A204.1 (cell line): ENCODE measurements at regions not wholly inside any gene's neighbourhood (a gene's known extent, or its start where the extent isn't known, plus 50 kb on each side); places are given as distances from the start of the nearest gene placed in this dataset.

Experiments used
- FAIRE-seq: peaks from 2 replicates; lab custom pipeline; 2012; peaks lifted over from hg19 to GRCh38; lab: Jason Lieb, UNC

DNA sequence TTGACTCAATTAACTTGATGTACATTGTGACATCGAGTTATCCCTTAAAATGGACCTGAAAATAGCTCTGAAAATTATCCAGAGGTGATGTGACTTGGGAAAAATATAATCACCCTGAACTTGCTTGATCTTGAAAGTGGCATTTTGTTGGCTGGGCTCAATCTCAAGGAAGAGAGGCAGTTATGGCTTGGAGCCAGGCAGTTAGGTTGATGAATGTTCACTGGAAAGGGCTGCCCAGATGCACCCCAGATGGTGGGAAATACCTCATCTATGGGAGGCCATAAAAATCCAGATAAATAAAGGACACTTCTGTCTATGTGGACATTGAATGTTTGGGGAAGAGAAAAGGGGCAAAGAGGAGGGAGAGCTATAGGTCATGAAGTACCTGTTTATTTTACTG, 55.7 kb upstream of the OR5AN1 start:
- no peak for FAIRE-seq

GRCh38 chr11:59295435-59295834, 63.3 kb upstream of the OR5AN1 start:
- FAIRE-seq = peak; percentile 86

DNA sequence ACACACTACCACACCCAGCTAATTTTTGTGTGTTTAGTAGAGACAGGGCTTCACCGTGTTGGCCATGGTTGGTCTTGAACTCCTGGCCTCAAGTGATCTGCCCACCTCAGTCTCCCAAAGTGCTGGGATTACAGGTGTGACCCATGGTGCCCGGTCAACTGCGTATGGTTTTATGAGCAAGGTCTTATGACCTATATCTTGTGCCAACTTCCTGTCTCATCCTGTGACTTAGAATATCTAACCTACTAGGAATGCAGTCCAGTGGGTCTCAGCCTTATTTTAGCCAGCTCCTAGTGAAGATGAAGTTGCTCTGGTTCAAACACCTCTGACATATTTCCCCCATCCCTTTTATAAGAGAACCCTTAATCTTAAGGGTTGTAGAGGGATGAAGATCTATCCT, 66.1 kb upstream of the OR5AN1 start:
- FAIRE-seq = no peak

- no peak for FAIRE-seq
These were observed 67.5 kb upstream of the OR5AN1 start for GRCh38 chr11:59291228-59291627.

DNA sequence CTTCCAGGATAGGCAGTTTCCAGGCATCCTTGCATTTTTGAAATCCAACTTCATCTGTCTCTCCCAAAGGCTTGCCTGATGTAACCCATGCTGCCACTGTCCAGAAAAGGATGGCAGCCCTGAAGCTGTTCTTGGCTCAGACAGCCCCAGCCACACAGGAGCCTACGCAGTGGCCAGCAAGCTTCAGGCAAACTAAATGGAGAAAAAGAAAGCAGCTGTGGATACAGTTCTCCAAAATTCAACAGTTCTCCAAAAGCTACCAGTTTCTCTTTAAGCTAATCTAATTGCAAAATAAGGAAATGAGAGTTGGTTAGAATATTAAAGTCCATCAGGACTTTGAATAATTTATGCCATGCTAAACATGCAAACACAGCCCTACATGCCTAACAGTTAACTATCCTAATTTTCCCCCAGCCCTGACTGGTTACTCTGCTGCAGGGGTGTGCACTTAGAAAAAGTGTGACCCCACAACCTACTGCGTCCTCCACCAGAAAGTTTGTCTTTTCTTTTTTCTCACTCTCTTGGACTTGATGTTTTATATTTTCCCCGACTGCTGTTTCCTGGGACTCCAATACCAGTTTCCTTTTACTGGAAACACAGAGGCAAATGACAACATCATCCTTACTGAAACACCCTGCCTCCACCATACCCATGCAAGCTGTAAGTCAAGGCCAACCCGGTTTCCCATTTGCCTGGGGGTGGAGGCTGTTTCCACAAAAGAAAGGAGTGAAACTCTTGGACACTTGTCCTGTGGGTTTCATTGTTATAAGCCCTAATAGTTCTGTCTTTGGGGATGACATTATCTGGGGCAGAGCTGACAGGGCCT, 69.1 kb upstream of the OR5AN1 start:
- FAIRE-seq = no peak

GRCh38 chr11:59285716-59286260, 72.9 kb upstream of the OR5AN1 start:
- FAIRE-seq = no peak

DNA sequence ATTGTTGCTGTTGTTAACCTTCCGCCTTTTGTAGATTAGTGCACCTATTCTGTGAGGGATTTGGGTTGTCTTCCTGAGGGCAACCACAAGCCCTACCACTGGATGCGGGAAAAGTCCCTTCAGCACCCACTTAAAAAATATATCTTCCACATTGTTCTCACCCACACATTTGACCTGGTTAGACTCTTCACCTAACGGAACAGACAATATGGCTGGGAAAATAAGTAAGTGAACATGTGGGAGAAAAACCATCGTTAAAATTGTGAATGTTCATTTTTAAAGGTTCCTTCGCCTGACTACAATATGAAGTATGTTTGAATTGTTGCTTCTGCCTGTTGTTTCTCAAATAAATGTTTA, 72.0 kb upstream of the MPEG1 start:
- FAIRE-seq = no peak

DNA sequence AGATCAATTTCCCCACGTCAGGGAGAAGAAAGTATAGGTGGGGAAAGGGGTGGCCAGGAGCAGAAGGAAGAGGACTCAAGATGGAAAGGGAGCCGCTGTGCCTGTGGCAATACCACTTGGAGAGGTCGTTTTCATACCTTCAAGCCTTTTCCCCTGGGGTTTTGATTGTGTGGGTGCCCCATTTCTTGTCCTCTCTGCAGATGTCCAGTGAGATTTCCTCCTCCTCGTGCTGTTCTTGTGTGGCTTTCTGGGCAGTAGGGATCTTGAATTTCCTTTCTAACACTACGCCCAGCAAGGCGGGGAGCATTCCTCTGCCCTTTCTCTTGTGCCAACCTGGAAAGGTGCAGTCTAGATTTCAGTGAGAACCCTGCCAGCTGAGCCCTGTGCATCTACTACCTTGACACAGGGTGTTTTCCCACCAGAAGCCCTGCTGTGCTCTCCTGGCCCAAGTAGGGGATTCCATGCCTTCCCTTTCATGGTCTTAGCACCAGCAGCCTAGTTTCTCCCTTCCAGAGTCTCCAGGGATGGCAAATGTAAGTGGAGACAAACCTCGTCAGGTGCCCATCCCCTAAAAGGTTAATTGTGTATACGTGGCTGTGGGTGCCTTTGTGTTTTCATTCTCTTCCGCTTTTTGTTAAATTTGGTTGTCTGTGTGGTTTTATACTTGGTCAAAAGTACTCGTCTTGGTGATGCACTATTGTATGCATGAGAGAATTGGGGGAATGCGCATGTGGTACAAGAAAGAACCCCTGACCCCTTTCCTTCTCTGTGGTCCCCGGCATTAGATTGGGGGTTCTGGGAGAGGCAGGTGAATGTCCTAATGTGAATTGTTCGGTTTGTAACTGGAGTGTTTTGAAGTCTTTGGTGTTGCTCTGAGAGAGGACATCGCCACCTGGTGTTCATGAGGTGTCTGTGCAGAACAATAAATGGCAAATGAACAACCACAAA, 71.4 kb upstream of the MPEG1 start:
- FAIRE-seq = peak; percentile 21

- no peak for FAIRE-seq
These were observed 70.6 kb upstream of the MPEG1 start for GRCh38 chr11:59283311-59283710.

DNA sequence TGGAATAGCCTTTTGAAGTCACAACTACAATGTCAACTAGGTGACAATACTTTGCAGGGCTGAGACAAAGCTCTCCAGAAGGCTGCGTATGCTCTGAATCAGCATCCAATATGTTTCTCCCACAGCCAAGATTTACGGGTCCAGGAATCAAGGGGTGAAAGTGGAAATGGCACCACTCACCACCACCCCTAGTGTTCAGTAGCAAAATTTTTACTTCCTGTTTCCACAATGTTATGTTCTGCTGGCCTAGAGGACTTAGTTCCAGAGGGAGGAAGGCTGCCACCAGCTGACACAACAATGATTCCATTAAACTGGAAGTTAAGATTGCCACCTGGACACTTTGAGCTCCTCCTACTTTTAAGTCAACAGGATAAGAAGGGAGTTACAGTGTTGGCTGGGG, 68.5 kb upstream of the MPEG1 start:
- FAIRE-seq = no peak

GRCh38 chr11:59273373-59273841, 60.7 kb upstream of the MPEG1 start:
- no peak for FAIRE-seq

DNA sequence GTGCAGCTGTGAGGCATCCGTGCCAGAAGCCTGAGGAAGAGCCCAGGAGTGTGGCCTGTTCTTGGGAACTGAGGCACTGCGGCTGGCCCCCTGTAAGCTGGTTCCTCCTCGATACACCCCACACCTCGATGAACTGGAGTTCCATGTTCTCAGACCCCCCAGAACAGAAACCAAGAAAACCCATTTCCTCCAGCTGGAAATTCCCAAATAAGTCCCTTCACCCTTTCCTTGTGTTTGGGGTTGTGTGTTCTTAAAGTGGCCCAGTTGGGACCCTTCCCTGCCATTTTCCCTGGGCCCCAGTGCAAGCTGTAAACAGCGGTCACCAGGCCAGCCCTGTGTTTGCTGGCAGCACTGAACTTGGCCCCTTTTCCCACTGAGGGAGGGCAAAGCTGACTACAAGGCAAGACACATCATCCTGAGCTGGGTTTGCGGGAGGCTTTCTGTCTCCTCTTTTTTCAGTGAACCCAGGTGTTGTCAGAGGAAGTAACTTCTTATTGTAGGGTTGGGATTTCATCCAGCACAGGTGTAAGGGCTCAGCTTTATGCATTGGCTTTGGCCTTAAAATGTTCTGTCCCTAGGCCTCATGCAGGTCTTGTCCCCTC, 60.1 kb upstream of the MPEG1 start:
- FAIRE-seq = no peak

GRCh38 chr11:59271811-59272327, 59.1 kb upstream of the MPEG1 start:
- no peak for FAIRE-seq

DNA sequence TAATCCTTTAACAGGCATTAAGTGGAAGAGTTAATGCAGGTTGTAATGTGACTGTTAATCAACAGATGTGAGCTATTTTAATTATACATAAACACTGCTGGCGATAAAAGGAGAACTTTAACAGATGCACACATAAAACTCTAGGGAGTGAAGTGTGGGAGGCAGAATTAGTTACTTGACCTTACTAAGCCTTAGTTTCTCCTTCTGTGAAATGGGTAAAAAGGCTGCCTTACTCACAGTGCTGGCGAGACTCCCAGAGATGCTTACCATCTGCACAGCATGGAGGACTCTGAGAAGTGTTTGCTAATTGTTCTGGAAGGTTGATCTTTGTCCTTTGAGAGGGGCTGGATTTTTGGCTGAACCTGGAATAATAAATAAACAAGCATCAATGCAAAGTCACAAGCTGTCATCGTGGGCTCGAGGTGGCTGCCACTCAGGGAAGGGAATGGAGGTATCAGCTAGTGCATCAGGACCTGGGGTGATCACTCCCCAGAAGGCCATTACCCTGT, 58.6 kb upstream of the MPEG1 start:
- FAIRE-seq = no peak

GRCh38 chr11:59267736-59268475, 55.2 kb upstream of the MPEG1 start:
- FAIRE-seq = no peak

- FAIRE-seq = no peak
These were observed 54.5 kb upstream of the MPEG1 start for GRCh38 chr11:59267196-59267595.

- no peak for FAIRE-seq
These were observed 53.8 kb upstream of the MPEG1 start for GRCh38 chr11:59266491-59266890.

GRCh38 chr11:59265735-59266134, 53.0 kb upstream of the MPEG1 start:
- FAIRE-seq = no peak

GRCh38 chr11:59264736-59265135, 52.0 kb upstream of the MPEG1 start:
- FAIRE-seq = no peak

GRCh38 chr11:59263225-59263894, 50.6 kb upstream of the MPEG1 start:
- FAIRE-seq = no peak
